Left forelimb (tissue), 1 donor: ENCODE measurements at regions not wholly inside any gene's neighbourhood (a gene's known extent, or its start where the extent isn't known, plus 50 kb on each side); places are given as distances from the start of the nearest gene placed in this dataset.

Experiments
- DNase-seq: peaks from one replicate; pipeline ENCODE4 v3.0.0-alpha.2; 2018; ENCODE audit warnings: low spot score

DNA sequence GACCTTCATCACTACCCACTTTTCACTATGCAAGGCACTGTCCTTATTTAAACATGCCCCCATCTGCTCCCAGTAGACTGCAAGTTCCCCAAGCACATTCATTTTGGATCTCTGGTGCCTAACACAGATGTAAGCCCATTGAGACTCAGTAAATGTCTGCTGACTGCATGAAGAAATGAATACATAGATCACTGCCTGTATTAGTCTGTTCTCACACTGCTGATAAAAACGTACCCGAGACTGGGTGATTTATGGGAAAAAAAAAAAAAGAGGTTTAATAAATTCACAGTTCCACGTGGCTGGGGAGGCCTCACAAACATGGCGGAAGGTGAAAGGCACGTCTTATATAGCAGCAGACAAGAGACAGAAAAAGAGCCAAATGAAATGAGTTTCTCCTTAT lies 204.9 kb downstream of the ATG4C start:
- DNase-seq = no peak

DNA sequence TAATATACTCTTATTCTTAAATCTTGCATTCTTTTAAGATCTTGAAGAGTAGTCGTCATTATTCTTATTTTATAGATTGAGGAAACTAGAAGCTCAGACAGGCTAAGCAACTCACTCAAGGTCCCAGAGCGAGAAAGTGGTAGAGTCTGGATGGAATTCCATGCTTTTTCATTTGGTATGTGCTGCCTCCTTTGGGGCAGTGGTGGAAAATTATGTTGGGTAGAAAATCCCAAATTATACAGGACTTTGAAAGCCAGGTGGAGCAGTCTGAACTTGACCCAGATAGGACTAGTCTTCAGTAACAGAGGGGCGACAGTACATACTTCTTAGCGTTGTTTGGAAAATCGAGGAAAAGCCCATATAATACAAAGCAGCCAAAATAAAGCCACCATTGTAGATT lies 205.6 kb downstream of the ATG4C start:
- DNase-seq = no peak

- DNase-seq = no peak
These were observed 207.2 kb downstream of the ATG4C start for GRCh38 chr1:62991152-62991551.

- DNase-seq = no peak
These were observed 209.9 kb downstream of the ATG4C start for GRCh38 chr1:62993844-62994243.

- no peak for DNase-seq
These were observed 211.2 kb downstream of the ATG4C start for GRCh38 chr1:62995173-62995572.

DNA sequence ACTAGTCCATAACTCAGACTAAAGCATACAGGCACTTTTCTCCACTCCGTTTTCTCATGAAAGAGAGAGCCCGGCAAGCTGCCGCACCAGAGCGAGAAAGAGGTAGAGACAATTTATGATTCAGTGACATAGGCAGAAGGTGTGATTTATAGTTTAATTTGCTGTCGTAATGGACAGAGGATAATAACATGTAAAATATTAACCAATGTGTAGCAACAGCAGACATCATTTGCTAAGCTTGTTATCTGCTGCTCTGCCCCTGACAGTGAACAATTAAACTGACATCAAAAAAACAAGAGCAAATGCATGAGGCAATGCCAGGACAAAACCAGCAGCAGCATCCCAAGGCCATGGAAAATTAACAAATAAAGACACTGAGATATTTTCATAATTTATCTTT lies 214.0 kb downstream of the ATG4C start:
- no peak for DNase-seq

DNA sequence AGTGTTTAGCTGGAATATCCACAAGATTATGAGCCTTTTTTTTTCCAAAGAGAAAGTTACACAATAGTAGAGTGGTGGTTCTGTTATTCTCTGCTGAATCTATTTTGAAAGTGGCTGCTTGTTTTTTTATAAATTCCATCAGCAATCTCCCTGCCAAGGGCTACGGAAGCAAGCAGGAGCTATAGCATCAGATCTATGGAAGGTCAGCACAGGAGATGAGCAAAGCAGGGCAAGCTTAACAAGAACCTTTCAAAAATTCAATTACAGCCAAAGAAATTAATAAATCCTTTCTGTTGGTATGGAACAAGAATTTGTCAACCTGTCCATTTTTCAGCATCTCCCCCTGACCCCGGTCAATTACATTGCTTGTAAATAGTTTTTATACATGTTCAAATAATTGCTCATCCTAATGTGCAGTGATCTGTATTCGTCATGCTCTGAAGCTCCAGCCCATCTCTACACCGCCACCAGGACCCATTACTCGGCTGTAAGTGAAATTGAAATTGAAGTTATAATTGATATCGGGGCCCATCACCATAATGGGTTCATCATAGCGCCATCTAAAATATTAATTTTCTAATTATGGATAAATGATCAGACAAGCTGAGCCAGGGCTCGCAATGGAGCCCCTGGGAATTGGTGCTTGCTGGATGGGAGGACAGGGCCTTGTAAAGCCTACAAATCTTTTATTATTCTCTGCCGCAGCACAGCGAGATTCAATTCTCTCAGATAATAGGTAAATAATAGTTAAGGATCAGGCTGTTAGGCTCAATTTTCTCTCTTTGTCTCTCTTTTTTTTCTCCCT lies 215.1 kb downstream of the ATG4C start:
- DNase-seq = no peak

DNA sequence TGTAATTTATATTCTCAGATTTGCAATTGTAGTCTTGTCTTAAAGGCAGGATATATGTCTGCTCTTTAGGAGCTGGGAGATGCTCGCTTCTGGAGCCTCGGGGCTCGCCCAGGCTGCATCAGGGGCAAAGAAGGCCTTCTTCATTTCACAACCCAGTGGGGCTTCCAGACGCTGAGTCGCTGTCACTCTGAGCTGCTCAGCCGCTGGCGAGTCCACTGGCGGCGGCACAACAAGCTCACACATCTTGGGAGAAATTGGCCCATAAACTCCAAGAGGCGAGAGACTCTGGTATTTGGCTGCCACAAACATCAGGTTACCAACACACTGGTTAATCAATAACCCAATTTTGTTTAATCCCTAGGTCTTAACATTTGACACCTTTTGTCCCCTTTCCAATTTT lies 216.6 kb downstream of the ATG4C start:
- no peak for DNase-seq

GRCh38 chr1:63004868-63005267 lies 220.9 kb downstream of the ATG4C start:
- DNase-seq = no peak

- no peak for DNase-seq
These were observed 221.9 kb downstream of the ATG4C start for GRCh38 chr1:63005812-63006211.

GRCh38 chr1:63009421-63009820 lies 225.5 kb downstream of the ATG4C start:
- DNase-seq = no peak

DNA sequence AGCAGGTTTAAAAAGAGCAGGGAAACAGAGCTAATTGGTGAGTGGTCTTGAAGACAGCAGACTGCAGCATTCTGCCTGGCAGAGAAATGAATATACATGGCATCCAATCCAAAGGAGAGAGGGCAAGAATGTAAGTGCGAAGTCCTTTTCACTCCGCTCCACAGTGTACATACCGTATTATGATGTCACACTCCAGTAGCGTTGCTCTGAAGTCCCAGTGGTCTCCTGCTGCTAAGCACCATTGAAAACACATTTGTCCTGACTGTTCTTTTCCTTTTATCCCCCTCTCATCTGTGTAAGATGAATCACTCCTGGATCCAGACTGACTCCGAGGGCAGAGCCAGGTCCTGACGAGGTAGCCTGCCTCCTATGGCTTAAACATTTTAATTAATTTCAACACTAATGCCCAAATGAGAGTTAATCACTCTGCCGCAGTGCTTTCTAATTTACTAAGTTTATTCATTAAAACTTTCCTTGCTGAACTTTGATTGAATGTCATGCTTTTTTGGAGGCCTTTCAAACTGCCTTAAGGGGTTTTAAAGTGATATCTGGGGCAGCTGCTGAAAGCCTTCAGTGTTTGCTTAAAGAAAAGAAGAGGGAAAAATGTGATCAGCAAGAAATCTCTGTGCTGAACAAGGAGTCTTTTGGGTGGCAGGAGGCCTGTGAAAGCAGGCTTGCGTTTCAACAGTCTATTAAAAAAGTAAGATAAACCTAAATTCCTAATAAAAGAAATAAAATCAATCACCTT lies 227.2 kb downstream of the ATG4C start:
- no peak for DNase-seq

GRCh38 chr1:63012339-63012738 lies 228.4 kb downstream of the ATG4C start:
- no peak for DNase-seq

DNA sequence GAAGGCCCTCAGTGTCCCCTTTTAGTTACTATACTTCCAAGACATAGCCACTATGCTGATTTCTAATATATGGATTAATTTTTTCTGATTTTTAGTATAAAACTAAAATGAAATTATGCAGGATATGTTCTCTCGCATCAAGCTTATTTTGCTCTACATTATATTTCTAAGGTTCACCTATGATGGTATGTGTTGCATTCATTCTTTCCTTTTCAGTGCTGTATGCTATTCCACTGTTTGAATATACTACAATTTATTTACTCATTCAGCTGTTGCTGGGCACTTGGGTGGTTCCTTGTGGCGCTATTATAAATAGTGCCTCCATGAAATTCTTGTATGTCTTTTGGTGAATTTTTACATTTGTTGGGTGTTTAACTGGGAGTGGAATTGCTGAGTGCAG lies 230.3 kb downstream of the ATG4C start:
- no peak for DNase-seq

GRCh38 chr1:63022319-63022718 lies 238.4 kb downstream of the ATG4C start:
- no peak for DNase-seq

GRCh38 chr1:63023171-63023570 lies 239.2 kb downstream of the ATG4C start:
- DNase-seq = no peak

GRCh38 chr1:63023637-63024036 lies 239.7 kb downstream of the ATG4C start:
- DNase-seq = no peak

- DNase-seq = no peak
These were observed 240.2 kb downstream of the ATG4C start for GRCh38 chr1:63024132-63024531.

- DNase-seq = no peak
These were observed 243.2 kb downstream of the ATG4C start for GRCh38 chr1:63027176-63027575.

DNA sequence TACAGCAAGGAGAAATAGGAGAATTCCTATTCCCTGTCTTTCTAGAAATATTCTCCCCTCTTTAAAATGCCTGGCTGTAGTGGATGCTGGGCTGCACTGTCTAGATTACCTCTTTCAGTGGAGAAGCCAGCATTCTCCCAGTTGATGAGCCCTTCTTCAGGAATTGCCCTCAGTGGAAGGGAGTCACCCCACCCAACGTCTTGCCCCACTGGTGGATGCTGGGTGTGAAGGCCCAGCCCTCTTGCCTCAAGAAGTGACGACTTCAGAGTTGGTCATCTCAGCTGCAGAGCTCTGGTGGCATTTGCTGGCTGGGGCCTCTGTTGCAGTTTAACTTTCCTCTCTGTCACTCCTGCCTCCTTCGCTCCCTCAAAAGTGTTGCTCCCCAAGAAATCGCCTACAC lies 248.2 kb downstream of the ATG4C start:
- DNase-seq = no peak

GRCh38 chr1:63033211-63033610 lies 249.3 kb downstream of the ATG4C start:
- DNase-seq = no peak

GRCh38 chr1:63034256-63034655 lies 250.3 kb downstream of the ATG4C start:
- DNase-seq = no peak

DNA sequence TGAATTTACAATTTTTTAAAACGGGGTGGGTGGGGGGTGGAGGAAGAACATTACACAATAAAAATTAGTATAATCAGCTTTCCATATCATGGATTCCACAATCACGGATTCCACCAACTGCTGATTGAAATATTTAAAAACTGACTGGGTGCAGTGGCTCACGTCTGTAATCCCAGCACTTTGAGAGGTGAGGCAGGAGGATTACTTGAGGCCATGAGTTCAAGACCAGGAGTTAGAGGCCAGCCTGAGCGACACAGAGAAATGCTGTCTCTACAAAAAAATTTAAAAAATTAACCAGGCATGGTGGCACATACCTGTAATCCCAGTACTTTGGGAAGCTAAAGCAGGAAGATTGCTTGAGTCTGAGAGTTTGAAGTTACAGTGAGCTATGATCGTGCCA lies 254.7 kb downstream of the ATG4C start:
- DNase-seq = no peak

DNA sequence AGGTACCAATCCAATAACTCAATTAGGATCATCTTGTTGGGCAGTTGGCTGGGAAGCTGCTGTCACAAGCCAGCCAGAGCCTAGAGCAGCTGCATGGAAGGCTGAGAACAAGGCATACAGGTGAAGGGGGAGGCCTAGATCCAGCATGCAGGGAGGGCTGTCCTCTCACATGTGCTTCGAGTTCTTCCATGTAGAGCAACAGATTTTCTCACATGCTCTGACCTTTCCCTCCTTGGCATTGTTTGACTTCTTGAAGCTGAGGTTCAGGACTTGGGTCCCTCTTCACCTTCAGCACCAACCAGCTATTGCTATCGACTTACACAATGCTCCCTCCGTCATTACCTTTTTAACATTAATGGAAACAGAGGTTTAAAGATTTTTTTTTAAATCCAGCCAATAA lies 257.7 kb downstream of the ATG4C start:
- DNase-seq = no peak
